ENCODE measurements at regions not wholly inside any gene's neighbourhood (a gene's known extent, or its start where the extent isn't known, plus 50 kb on each side); places are given as distances from the start of the nearest gene placed in this dataset.

DNA sequence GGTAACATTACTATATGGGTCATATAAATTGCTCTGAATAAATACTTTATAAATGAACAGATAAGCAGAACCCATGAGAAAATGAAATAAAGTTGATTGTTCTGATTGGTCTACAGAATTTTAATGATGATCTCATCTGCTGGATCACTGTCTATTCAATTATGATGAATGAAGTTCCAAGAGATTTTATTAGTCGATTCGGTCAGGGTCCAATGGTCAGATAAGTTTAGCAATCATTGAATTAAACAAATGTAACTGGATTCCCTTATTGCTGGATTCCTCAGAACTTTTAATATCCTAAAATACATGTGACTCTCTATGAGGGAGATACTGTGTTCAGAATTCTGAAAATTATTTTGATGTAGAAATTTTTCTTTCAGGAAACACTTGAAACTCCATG, 715.2 kb downstream of the EPM2A start:
- TF ChIP-seq, protein P1, sequence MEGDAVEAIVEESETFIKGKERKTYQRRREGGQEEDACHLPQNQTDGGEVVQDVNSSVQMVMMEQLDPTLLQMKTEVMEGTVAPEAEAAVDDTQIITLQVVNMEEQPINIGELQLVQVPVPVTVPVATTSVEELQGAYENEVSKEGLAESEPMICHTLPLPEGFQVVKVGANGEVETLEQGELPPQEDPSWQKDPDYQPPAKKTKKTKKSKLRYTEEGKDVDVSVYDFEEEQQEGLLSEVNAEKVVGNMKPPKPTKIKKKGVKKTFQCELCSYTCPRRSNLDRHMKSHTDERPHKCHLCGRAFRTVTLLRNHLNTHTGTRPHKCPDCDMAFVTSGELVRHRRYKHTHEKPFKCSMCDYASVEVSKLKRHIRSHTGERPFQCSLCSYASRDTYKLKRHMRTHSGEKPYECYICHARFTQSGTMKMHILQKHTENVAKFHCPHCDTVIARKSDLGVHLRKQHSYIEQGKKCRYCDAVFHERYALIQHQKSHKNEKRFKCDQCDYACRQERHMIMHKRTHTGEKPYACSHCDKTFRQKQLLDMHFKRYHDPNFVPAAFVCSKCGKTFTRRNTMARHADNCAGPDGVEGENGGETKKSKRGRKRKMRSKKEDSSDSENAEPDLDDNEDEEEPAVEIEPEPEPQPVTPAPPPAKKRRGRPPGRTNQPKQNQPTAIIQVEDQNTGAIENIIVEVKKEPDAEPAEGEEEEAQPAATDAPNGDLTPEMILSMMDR (conservative IDR thresholded peaks at IDR 0.05; ENCODE audit: low read depth, low read length), result no peak
- TF ChIP-seq EZH2 (IDR thresholded peaks at IDR 0.05; ENCODE audit: low read length, unreplicated experiment), result no peak

Measured in PC-3 (cell line).